ENCODE measurements at regions not wholly inside any gene's neighbourhood (a gene's known extent, or its start where the extent isn't known, plus 50 kb on each side); places are given as distances from the start of the nearest gene placed in this dataset.

DNA sequence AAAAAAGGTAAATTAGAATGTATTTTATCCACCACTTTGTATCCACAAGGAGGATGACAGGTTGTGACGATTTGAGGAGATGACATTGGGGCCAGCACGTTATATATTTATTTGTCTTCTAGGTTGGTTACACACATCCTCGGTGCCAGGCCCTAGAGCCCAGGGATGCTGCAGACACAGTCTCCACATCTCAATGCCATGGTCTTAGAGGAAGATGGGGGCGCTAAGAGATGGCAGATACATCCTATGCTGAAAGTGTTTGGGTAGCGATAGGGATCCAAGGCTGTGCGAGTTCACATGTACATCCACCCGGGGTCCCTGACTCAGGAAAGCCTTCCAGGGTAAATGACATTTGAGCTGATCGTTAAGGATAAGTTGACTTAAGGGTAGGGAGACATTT lies 193.1 kb upstream of the GSC start:
- Mint-ChIP-seq H3K4me1 (ENCODE audit: unreplicated experiment) (no peaks in the 10 kb centered on the region), H3K9me3 (ENCODE audit: unreplicated experiment) (no peaks in the 10 kb centered on the region), H3K27me3 (ENCODE audit: unreplicated experiment) (peaks cover 9% of the 10 kb centered on the region), H3K36me3 (ENCODE audit: low read depth, unreplicated experiment) (no peaks in the 10 kb centered on the region), H3K4me3 (ENCODE audit: unreplicated experiment) (no peak overlapping the region), H3K27ac (ENCODE audit: unreplicated experiment) (no peak overlapping the region)
- TF ChIP-seq, protein P1, sequence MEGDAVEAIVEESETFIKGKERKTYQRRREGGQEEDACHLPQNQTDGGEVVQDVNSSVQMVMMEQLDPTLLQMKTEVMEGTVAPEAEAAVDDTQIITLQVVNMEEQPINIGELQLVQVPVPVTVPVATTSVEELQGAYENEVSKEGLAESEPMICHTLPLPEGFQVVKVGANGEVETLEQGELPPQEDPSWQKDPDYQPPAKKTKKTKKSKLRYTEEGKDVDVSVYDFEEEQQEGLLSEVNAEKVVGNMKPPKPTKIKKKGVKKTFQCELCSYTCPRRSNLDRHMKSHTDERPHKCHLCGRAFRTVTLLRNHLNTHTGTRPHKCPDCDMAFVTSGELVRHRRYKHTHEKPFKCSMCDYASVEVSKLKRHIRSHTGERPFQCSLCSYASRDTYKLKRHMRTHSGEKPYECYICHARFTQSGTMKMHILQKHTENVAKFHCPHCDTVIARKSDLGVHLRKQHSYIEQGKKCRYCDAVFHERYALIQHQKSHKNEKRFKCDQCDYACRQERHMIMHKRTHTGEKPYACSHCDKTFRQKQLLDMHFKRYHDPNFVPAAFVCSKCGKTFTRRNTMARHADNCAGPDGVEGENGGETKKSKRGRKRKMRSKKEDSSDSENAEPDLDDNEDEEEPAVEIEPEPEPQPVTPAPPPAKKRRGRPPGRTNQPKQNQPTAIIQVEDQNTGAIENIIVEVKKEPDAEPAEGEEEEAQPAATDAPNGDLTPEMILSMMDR (IDR thresholded peaks at IDR 0.05; ENCODE audit: unreplicated experiment) = no peak
- DNase-seq (ENCODE audit: low spot score) = no peak

- no peaks in the 10 kb centered on the region for H3K4me1 Mint-ChIP-seq (ENCODE audit: unreplicated experiment)
- H3K4me3 Mint-ChIP-seq (ENCODE audit: unreplicated experiment) = no peak overlapping the region
- TF ChIP-seq, protein P1 (IDR thresholded peaks at IDR 0.05; ENCODE audit: unreplicated experiment) = no peak
- no peak overlapping the region for H3K27ac Mint-ChIP-seq (ENCODE audit: unreplicated experiment)
- H3K9me3 Mint-ChIP-seq (ENCODE audit: unreplicated experiment) = no peaks in the 10 kb centered on the region
- no peak for DNase-seq (ENCODE audit: low spot score)
- peaks cover 9% of the 10 kb centered on the region for H3K27me3 Mint-ChIP-seq (ENCODE audit: unreplicated experiment)
- no peaks in the 10 kb centered on the region for H3K36me3 Mint-ChIP-seq (ENCODE audit: low read depth, unreplicated experiment)
Observed at GRCh38 chr14:94962166-94962575, 192.3 kb upstream of the GSC start.

DNA sequence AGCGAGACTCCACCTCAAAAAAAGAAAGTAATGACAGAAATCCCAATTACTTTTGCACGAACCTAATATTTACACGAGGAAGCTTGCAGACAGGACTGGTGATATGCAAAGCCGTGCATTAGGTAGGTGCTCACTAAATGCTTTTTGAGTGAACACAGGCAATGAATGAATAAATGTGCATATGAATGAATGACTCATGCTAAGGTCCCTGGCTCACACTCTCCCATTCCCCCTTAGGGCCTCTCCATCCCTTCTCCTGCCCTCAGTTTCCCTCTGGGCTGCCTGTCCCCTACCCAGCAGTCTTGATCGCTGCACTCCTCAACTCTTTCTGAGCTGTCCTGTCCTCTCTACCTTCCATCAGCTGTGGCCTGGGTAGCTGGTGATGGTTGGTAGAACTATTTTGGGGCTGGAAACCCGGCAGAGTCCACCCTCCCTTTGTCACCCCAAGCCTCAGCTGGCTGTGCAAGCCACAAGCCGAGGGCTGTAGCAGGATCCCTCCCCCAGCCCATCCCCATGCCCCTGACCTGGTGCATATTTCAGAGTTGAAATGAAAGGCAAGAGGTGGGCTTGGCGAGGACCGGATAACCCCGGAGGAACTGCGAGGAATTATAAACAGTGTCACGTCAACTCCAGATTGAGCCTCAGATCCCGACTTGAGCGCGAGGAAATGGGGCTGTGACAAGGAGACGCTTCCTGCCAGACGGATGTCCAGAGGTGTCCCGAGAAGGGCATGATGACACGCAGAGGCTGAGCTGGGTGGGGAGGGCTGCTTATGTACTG lies 191.7 kb upstream of the GSC start:
- Mint-ChIP-seq H3K9me3 (ENCODE audit: unreplicated experiment) (no peaks in the 10 kb centered on the region), H3K27me3 (ENCODE audit: unreplicated experiment) (peaks cover 9% of the 10 kb centered on the region), H3K36me3 (ENCODE audit: low read depth, unreplicated experiment) (no peaks in the 10 kb centered on the region), H3K4me3 (ENCODE audit: unreplicated experiment) (no peak overlapping the region), H3K27ac (ENCODE audit: unreplicated experiment) (no peak overlapping the region), H3K4me1 (ENCODE audit: unreplicated experiment) (no peaks in the 10 kb centered on the region)
- DNase-seq (ENCODE audit: low spot score) = no peak
- TF ChIP-seq, protein P1 (IDR thresholded peaks at IDR 0.05; ENCODE audit: unreplicated experiment) = no peak

- no peaks in the 10 kb centered on the region for H3K36me3 Mint-ChIP-seq (ENCODE audit: low read depth, unreplicated experiment)
- DNase-seq (ENCODE audit: low spot score) = no peak
- no peaks in the 10 kb centered on the region for H3K4me1 Mint-ChIP-seq (ENCODE audit: unreplicated experiment)
- H3K9me3 Mint-ChIP-seq (ENCODE audit: unreplicated experiment) = no peaks in the 10 kb centered on the region
- TF ChIP-seq, protein P1 (IDR thresholded peaks at IDR 0.05; ENCODE audit: unreplicated experiment) = no peak
- H3K4me3 Mint-ChIP-seq (ENCODE audit: unreplicated experiment) = no peak overlapping the region
- peaks cover 7% of the 10 kb centered on the region for H3K27me3 Mint-ChIP-seq (ENCODE audit: unreplicated experiment)
- H3K27ac Mint-ChIP-seq (ENCODE audit: unreplicated experiment) = no peak overlapping the region
Observed at GRCh38 chr14:94960285-94961001, 190.5 kb upstream of the GSC start.
